OCI-LY3 (cell line): ENCODE measurements at regions not wholly inside any gene's neighbourhood (a gene's known extent, or its start where the extent isn't known, plus 50 kb on each side); places are given as distances from the start of the nearest gene placed in this dataset.

Source experiments
- H2AFZ ChIP-seq: fragments of 200-600, 300-600 bp; shearing (Covaris generic); 2 replicates; pipeline ENCODE4 v1.6.0; 2014; ENCODE audit warnings: antibody characterized with exemption, low read depth, low read length
- H3K27ac ChIP-seq: fragments of 200-600, 300-600 bp; sonication (generic); 2 replicates; pipeline ENCODE4 v1.5.1; 2014; ENCODE audit warnings: mild to moderate bottlenecking, low read length, moderate library complexity, mixed read lengths
- H3K27me3 ChIP-seq: fragments of 200-600, 300-600 bp; sonication (generic); 2 replicates; pipeline ENCODE4 v1.6.1; 2014; ENCODE audit warnings: low read depth, low read length, mixed read lengths
- H3K36me3 ChIP-seq: fragments of 200-600, 300-600 bp; sonication (generic); replicated peaks from 2 replicates; pipeline ENCODE3; 2014; ENCODE audit warnings: low read depth, low read length, mixed read lengths
- H3K4me1 ChIP-seq: fragments of 300-600, 200-600 bp; sonication (generic); 2 replicates; pipeline ENCODE4 v1.6.1; 2014; ENCODE audit warnings: low read length, mixed read lengths
- H3K4me2 ChIP-seq: fragments of 200-600, 300-600 bp; sonication (generic); 2 replicates; pipeline ENCODE4 v1.6.1; 2014; ENCODE audit warnings: low read length, mixed read lengths
- H3K4me3 ChIP-seq: fragments of 300-600, 200-600 bp; sonication (generic); 2 replicates; pipeline ENCODE4 v1.5.1; 2014; ENCODE audit warnings: antibody characterized with exemption, mild to moderate bottlenecking, low read length, moderate library complexity
- H3K79me2 ChIP-seq: fragments of 300-600, 200-600 bp; shearing (Covaris generic); 2 replicates; pipeline ENCODE4 v1.6.1; 2014; ENCODE audit warnings: mild to moderate bottlenecking, low read length, mixed read lengths
- H3K9ac ChIP-seq: fragments of 300-600, 200-600 bp; shearing (Covaris generic); 2 replicates; pipeline ENCODE4 v1.6.0; 2014; ENCODE audit warnings: mild to moderate bottlenecking, low read length, moderate library complexity
- H3K9me3 ChIP-seq: fragments of 200-600, 300-600 bp; shearing (Covaris generic); 2 replicates; pipeline ENCODE4 v1.6.1; 2014; ENCODE audit warnings: low read length, mixed read lengths; ENCODE audit not compliant: insufficient read depth
- H4K20me1 ChIP-seq: fragments of 200-600, 300-600 bp; sonication (generic); 2 replicates; pipeline ENCODE4 v1.6.1; 2016; ENCODE audit warnings: low read length, mixed read lengths; ENCODE audit not compliant: insufficient read depth
- EZH2phosphoT487 ChIP-seq: fragments of 200-600 bp; shearing (Covaris generic); IDR thresholded peaks from 2 replicates; pipeline ENCODE4 v1.6.1; 2018; ENCODE audit warnings: antibody characterized with exemption, mixed run types, low read depth
- TF ChIP-seq, protein P1 (sequence below): fragments of 200-600, 300-600 bp; sonication (generic); IDR thresholded peaks from 2 replicates; pipeline ENCODE4 v1.5.1; 2014; ENCODE audit warnings: antibody characterized with exemption, low read length, low read depth

DNA sequence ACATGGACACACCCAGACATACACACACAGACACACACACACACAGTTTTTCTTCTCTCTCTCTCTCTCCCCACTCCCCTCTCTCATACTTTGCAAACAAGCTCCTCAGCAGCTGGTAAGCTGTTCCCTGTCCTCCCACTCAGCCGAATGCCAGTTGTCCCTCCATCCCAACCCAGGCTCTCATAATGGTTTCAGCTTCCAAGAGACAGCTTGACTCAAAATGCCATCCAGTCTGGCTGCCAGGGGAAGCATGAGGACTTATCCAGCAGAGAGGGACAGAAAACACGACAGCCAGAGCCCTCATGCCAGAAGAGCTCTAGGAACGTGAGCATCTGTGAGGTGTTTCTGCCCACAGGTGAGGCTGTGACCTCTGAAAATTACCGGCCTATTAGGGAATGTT, 112.6 kb upstream of the SPDL1 start:
- Histone ChIP-seq H3K4me2 (no peak overlapping the region), H3K9me3 (no peaks in the 10 kb centered on the region)
- TF ChIP-seq, protein P1, sequence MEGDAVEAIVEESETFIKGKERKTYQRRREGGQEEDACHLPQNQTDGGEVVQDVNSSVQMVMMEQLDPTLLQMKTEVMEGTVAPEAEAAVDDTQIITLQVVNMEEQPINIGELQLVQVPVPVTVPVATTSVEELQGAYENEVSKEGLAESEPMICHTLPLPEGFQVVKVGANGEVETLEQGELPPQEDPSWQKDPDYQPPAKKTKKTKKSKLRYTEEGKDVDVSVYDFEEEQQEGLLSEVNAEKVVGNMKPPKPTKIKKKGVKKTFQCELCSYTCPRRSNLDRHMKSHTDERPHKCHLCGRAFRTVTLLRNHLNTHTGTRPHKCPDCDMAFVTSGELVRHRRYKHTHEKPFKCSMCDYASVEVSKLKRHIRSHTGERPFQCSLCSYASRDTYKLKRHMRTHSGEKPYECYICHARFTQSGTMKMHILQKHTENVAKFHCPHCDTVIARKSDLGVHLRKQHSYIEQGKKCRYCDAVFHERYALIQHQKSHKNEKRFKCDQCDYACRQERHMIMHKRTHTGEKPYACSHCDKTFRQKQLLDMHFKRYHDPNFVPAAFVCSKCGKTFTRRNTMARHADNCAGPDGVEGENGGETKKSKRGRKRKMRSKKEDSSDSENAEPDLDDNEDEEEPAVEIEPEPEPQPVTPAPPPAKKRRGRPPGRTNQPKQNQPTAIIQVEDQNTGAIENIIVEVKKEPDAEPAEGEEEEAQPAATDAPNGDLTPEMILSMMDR = no peak
- no peak for TF ChIP-seq EZH2phosphoT487

DNA sequence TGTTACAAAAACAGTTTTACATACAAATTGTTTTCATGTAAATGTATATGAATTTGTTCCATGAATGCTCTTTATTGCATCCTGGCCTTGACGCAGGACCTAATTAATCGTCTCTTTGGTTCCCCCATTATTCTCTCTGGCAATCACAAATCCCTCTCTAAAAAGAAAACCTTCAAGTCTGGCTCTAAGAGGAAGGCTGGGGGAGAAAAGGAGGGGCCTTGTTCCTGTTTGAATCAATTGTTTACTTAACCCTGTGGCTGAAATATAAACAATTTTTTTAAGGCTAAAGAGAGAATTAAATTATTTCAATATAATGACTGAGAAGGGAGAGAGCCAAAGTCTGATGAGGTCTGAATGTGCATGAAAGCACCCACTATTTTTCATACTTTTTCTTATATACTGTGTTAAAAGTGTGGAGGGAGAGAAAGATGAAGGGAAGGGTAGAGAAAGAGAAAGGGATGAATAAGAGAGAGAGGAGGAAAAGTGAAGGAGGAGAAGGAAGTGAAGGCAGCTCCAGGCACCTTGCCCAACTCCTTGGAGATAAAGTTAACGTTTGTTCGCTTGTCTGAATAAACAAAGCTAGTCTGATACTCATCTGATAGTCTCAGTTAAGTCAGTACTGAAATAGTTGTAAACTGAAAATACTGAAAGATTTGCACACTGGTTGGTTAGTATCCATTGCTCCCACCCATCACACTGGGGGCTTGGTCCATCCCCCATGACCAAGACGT, 116.4 kb upstream of the SPDL1 start:
- Histone ChIP-seq H3K27me3 (peaks cover 56% of the 10 kb centered on the region), H3K27ac (no peak overlapping the region), H4K20me1 (no peaks in the 10 kb centered on the region), H3K79me2 (no peaks in the 10 kb centered on the region), H3K9ac (no peak overlapping the region), H3K9me3 (no peaks in the 10 kb centered on the region), H3K4me3 (no peak overlapping the region), H3K4me2 (no peak overlapping the region), H3K36me3 (no peaks in the 10 kb centered on the region), H3K4me1 (peaks cover 7% of the 10 kb centered on the region), H2AFZ (no peak overlapping the region)
- TF ChIP-seq, protein P1 = no peak
- no peak for TF ChIP-seq EZH2phosphoT487

More for the DNA sequence above, 112.6 kb upstream of the SPDL1 start:
- H3K36me3 ChIP-seq = no peaks in the 10 kb centered on the region
- no peak overlapping the region for H3K27ac ChIP-seq
- no peak overlapping the region for H2AFZ ChIP-seq
- peaks cover 7% of the 10 kb centered on the region for H3K4me1 ChIP-seq
- H3K9ac ChIP-seq = no peak overlapping the region
- no peaks in the 10 kb centered on the region for H3K79me2 ChIP-seq
- H3K4me3 ChIP-seq = no peak overlapping the region
- H3K27me3 ChIP-seq = peaks cover 44% of the 10 kb centered on the region
- H4K20me1 ChIP-seq = no peaks in the 10 kb centered on the region

DNA sequence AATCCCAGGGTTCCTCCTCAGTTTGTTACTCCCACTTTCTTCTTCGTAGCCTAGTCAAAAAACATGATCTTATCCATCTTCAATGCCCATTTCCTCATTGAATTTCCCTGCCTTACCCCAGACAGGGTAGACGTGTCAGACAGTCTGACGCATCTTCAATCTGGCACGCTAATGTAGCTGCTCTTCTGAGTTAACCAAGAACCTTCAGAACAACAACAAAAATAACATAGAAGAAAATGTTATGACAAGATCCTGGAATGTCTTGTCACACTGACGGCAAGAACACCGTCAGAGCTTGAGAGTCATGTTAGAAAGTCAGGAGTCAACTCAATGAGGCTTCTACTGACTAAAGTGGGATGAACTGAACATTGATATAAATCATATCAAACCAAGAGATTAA, 122.7 kb upstream of the SPDL1 start:
- H3K4me1 ChIP-seq = no peaks in the 10 kb centered on the region
- H3K79me2 ChIP-seq = no peaks in the 10 kb centered on the region
- H3K9ac ChIP-seq = no peak overlapping the region
- H4K20me1 ChIP-seq = no peaks in the 10 kb centered on the region
- H3K36me3 ChIP-seq = no peaks in the 10 kb centered on the region
- no peak overlapping the region for H3K4me2 ChIP-seq
- no peak overlapping the region for H3K27ac ChIP-seq
- TF ChIP-seq EZH2phosphoT487 = no peak
- TF ChIP-seq, protein P1 = no peak
- peaks cover 61% of the 10 kb centered on the region for H3K27me3 ChIP-seq
- no peak overlapping the region for H3K4me3 ChIP-seq
- H3K9me3 ChIP-seq = no peaks in the 10 kb centered on the region
- no peak overlapping the region for H2AFZ ChIP-seq

DNA sequence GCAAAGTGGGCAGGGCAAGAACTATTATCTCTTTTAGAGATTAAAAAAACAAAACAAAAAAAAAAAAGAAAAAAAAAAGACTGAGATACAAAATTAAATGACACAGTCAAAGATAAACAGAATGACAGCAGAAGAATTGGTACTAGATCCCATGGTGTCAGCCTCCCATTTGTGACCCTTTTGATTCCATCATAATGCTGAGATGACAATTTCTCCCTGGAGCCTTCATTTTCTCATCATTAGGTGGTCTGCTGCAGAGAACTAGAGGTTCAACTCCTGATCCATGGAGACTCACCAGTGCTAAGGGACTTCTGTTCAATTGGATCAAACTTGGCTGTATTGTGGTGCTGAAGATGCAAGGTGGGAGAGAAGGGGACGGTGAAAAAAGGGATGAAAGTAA, 123.5 kb upstream of the SPDL1 start:
- no peak for TF ChIP-seq EZH2phosphoT487
- TF ChIP-seq, protein P1 = no peak
- Histone ChIP-seq H2AFZ (no peak overlapping the region), H3K79me2 (no peaks in the 10 kb centered on the region), H3K36me3 (no peaks in the 10 kb centered on the region), H3K27me3 (peaks cover 56% of the 10 kb centered on the region), H3K4me2 (no peak overlapping the region), H3K27ac (no peak overlapping the region), H3K9ac (no peak overlapping the region), H3K4me1 (no peaks in the 10 kb centered on the region), H3K9me3 (no peaks in the 10 kb centered on the region), H4K20me1 (no peaks in the 10 kb centered on the region), H3K4me3 (no peak overlapping the region)
